ENCODE measurements at regions not wholly inside any gene's neighbourhood (a gene's known extent, or its start where the extent isn't known, plus 50 kb on each side); places are given as distances from the start of the nearest gene placed in this dataset.

DNA sequence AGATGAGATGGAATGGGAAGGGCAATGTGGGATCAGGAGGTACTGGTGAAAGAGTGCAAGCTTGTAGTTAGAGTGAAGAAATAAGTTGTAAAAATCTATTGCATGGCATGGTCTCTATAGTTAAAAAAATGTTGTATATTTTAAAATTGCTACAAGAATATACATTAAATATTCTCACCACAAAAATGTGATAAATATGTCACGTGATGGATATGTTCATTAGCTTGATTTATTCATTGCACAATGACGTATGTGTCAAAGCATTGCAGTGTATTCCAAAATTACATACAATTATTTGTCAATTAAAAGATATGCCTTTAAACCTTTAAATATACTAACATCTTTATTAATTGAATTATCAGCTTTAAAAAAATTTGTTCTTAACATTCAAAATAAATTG lies 1607.1 kb downstream of the REEP3 start:
- no peak overlapping the region for H3K9ac ChIP-seq (ENCODE audit: low read length)
- H3K4me3 ChIP-seq (ENCODE audit: low read length), result no peak overlapping the region
- no peak overlapping the region for H2AFZ ChIP-seq (ENCODE audit: low read length)
- H3K36me3 ChIP-seq (replicated peaks; ENCODE audit: insufficient read depth, low read length), result no peaks in the 10 kb centered on the region
- no peaks in the 10 kb centered on the region for H3F3A ChIP-seq (ENCODE audit: insufficient read depth, low read length)
- no peak for DNase-seq
- H4K20me1 ChIP-seq (ENCODE audit: insufficient read depth, low read length), result no peaks in the 10 kb centered on the region
- H3K4me1 ChIP-seq (ENCODE audit: low read length), result no peaks in the 10 kb centered on the region
- H3K4me2 ChIP-seq (ENCODE audit: low read depth, low read length), result no peak overlapping the region
- no peaks in the 10 kb centered on the region for H3K9me2 ChIP-seq (replicated peaks; ENCODE audit: insufficient read depth, low read length)
- H3K79me2 ChIP-seq (ENCODE audit: low read length), result no peaks in the 10 kb centered on the region
- H3K27me3 ChIP-seq (replicated peaks; ENCODE audit: insufficient read depth, low read length), result no peaks in the 10 kb centered on the region
- TF ChIP-seq CTCF (IDR thresholded peaks at IDR 0.05; ENCODE audit: low read length), result no peak
- no peak for TF ChIP-seq EZH2phosphoT487 (IDR thresholded peaks at IDR 0.05; ENCODE audit: low read length)
- TF ChIP-seq EZH2 (optimal IDR thresholded peaks at IDR 0.05; ENCODE audit: low read depth, low read length), result no peak
- H3K9me3 ChIP-seq (replicated peaks; ENCODE audit: insufficient read depth, low read length), result no peaks in the 10 kb centered on the region
- no peak overlapping the region for H3K27ac ChIP-seq (ENCODE audit: low read length)

DNA sequence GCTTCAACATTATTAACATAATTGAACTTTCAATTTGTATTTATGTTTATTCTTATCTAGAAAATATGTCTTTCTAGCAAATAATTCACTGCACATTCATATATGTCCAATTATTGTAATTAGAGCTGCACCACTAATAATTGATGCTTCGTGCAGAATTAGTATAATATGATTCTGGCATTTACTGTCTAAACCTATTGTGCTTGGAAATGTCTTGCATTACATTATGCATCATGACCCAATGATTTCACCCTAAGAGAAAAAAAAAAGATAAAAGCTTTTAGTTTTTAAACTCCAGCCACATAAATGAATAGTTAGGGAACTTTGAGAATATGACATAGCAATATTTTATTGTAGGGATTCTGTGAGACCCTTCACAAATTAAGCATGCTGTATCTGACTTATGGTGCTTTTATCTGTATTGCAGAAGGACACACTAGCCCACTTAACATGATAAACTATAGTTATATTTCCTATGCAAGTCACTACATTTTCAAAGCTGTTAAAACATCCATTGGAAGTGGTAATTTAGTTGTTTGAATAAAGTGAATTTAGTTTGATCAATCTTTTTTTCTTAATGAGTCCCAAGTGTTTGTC lies 1609.1 kb downstream of the REEP3 start:
- DNase-seq, result no peak
- H4K20me1 ChIP-seq (ENCODE audit: insufficient read depth, low read length), result no peaks in the 10 kb centered on the region
- no peaks in the 10 kb centered on the region for H3K36me3 ChIP-seq (replicated peaks; ENCODE audit: insufficient read depth, low read length)
- no peak overlapping the region for H3K27ac ChIP-seq (ENCODE audit: low read length)
- H3K4me3 ChIP-seq (ENCODE audit: low read length), result no peak overlapping the region
- no peak overlapping the region for H3K9ac ChIP-seq (ENCODE audit: low read length)
- H3K79me2 ChIP-seq (ENCODE audit: low read length), result no peaks in the 10 kb centered on the region
- no peak overlapping the region for H2AFZ ChIP-seq (ENCODE audit: low read length)
- H3K4me2 ChIP-seq (ENCODE audit: low read depth, low read length), result no peak overlapping the region
- no peaks in the 10 kb centered on the region for H3K4me1 ChIP-seq (ENCODE audit: low read length)
- no peaks in the 10 kb centered on the region for H3K9me2 ChIP-seq (replicated peaks; ENCODE audit: insufficient read depth, low read length)
- TF ChIP-seq EZH2 (optimal IDR thresholded peaks at IDR 0.05; ENCODE audit: low read depth, low read length) (no peak), CTCF (IDR thresholded peaks at IDR 0.05; ENCODE audit: low read length) (no peak), EZH2phosphoT487 (IDR thresholded peaks at IDR 0.05; ENCODE audit: low read length) (no peak)
- H3K27me3 ChIP-seq (replicated peaks; ENCODE audit: insufficient read depth, low read length), result no peaks in the 10 kb centered on the region
- H3K9me3 ChIP-seq (replicated peaks; ENCODE audit: insufficient read depth, low read length), result no peaks in the 10 kb centered on the region
- no peaks in the 10 kb centered on the region for H3F3A ChIP-seq (ENCODE audit: insufficient read depth, low read length)

GRCh38 chr10:65133652-65134051 lies 1612.5 kb downstream of the REEP3 start:
- no peaks in the 10 kb centered on the region for H3K36me3 ChIP-seq (replicated peaks; ENCODE audit: insufficient read depth, low read length)
- H3F3A ChIP-seq (ENCODE audit: insufficient read depth, low read length), result no peaks in the 10 kb centered on the region
- no peak for DNase-seq
- no peak overlapping the region for H3K4me3 ChIP-seq (ENCODE audit: low read length)
- H3K9ac ChIP-seq (ENCODE audit: low read length), result no peak overlapping the region
- no peaks in the 10 kb centered on the region for H3K27me3 ChIP-seq (replicated peaks; ENCODE audit: insufficient read depth, low read length)
- no peaks in the 10 kb centered on the region for H3K9me3 ChIP-seq (replicated peaks; ENCODE audit: insufficient read depth, low read length)
- H4K20me1 ChIP-seq (ENCODE audit: insufficient read depth, low read length), result no peaks in the 10 kb centered on the region
- no peak overlapping the region for H3K27ac ChIP-seq (ENCODE audit: low read length)
- H3K4me1 ChIP-seq (ENCODE audit: low read length), result no peaks in the 10 kb centered on the region
- TF ChIP-seq CTCF (IDR thresholded peaks at IDR 0.05; ENCODE audit: low read length) (no peak), EZH2phosphoT487 (IDR thresholded peaks at IDR 0.05; ENCODE audit: low read length) (no peak), EZH2 (optimal IDR thresholded peaks at IDR 0.05; ENCODE audit: low read depth, low read length) (no peak)
- no peak overlapping the region for H2AFZ ChIP-seq (ENCODE audit: low read length)
- no peaks in the 10 kb centered on the region for H3K9me2 ChIP-seq (replicated peaks; ENCODE audit: insufficient read depth, low read length)
- no peaks in the 10 kb centered on the region for H3K79me2 ChIP-seq (ENCODE audit: low read length)
- no peak overlapping the region for H3K4me2 ChIP-seq (ENCODE audit: low read depth, low read length)

Measured in MM.1S (cell line).